Suprapubic skin (tissue), 4 donors: ENCODE measurements at regions not wholly inside any gene's neighbourhood (a gene's known extent, or its start where the extent isn't known, plus 50 kb on each side); places are given as distances from the start of the nearest gene placed in this dataset.

Experiments used
- EP300 ChIP-seq: sonication (generic); formaldehyde crosslinking; IDR thresholded peaks from one replicate; pipeline ENCODE4 v1.6.1; 2017; ENCODE audit warnings: antibody characterized with exemption
- POLR2A ChIP-seq, 2 donors: fragments of 450-650 bp; IDR thresholded peaks; one replicate each; pipeline ENCODE4 v1.6.1; 2017; ENCODE audit warnings: antibody characterized with exemption in 2 of 2, mild to moderate bottlenecking in 2 of 2, moderate library complexity in 2 of 2
- POLR2AphosphoS5 ChIP-seq, 3 donors: sonication (generic); formaldehyde crosslinking; IDR thresholded peaks; one replicate each; pipeline ENCODE4 v1.6.1; 2017; ENCODE audit warnings: antibody characterized with exemption in 3 of 3
- TF ChIP-seq, protein P1 (sequence below), 2 donors: fragments of 200-600 bp in 1 of 2; fragments of 450-650 bp in 1 of 2; sonication (generic) in 1 of 2; IDR thresholded peaks; one replicate each; pipeline ENCODE4 v1.5.1; 2016 to 2019; ENCODE audit warnings: antibody characterized with exemption in 2 of 2, mild to moderate bottlenecking in 1 of 2, moderate library complexity in 1 of 2

DNA sequence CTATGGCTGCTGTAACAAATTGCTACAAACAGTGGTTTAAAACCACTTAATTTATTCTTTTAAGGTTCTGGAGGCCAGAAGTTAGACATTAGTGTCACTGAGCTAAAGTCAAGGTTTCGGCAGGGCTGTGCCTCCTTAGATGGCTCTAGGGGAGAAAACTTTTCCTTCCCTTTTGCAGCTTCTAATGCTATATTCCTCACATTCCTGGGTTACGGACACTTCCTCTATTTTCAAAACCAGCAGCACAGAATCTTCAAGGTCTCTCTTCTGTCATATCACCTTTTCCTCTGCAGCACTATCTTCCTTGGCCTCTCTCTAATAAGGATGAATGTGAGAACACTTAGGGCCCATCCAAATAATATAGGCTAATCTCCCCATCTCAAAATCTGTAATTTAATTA, 87.0 kb downstream of the C11orf87 start:
- TF ChIP-seq, protein P1, sequence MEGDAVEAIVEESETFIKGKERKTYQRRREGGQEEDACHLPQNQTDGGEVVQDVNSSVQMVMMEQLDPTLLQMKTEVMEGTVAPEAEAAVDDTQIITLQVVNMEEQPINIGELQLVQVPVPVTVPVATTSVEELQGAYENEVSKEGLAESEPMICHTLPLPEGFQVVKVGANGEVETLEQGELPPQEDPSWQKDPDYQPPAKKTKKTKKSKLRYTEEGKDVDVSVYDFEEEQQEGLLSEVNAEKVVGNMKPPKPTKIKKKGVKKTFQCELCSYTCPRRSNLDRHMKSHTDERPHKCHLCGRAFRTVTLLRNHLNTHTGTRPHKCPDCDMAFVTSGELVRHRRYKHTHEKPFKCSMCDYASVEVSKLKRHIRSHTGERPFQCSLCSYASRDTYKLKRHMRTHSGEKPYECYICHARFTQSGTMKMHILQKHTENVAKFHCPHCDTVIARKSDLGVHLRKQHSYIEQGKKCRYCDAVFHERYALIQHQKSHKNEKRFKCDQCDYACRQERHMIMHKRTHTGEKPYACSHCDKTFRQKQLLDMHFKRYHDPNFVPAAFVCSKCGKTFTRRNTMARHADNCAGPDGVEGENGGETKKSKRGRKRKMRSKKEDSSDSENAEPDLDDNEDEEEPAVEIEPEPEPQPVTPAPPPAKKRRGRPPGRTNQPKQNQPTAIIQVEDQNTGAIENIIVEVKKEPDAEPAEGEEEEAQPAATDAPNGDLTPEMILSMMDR (IDR thresholded peaks at IDR 0.05), result no peak
- TF ChIP-seq POLR2A (IDR thresholded peaks at IDR 0.05), result no peak
- TF ChIP-seq EP300, result no peak
- no peak for TF ChIP-seq POLR2AphosphoS5 (IDR thresholded peaks at IDR 0.05)
